HG03354 (cell line): ENCODE measurements at regions not wholly inside any gene's neighbourhood (a gene's known extent, or its start where the extent isn't known, plus 50 kb on each side); places are given as distances from the start of the nearest gene placed in this dataset.

ENCODE experiments used
- ATAC-seq: cut with Tn5 transposase; IDR thresholded peaks from one replicate; pipeline ENCODE4 v1.9.1; 2021; ENCODE audit warnings: mild to moderate bottlenecking; ENCODE audit not compliant: unreplicated experiment, poor library complexity, severe bottlenecking

- no peak for ATAC-seq
These were observed 560.6 kb downstream of the CPS1 start for GRCh38 chr2:211117026-211117425.

GRCh38 chr2:211126256-211126655 lies 569.9 kb downstream of the CPS1 start:
- ATAC-seq = no peak

- ATAC-seq = no peak
These were observed 571.1 kb downstream of the CPS1 start for GRCh38 chr2:211127501-211127900.

- no peak for ATAC-seq
These were observed 571.9 kb downstream of the CPS1 start for GRCh38 chr2:211128287-211128686.

GRCh38 chr2:211129798-211130197 lies 573.4 kb downstream of the CPS1 start:
- no peak for ATAC-seq

GRCh38 chr2:211132046-211132445 lies 575.6 kb downstream of the CPS1 start:
- ATAC-seq = no peak

GRCh38 chr2:211132573-211132972 lies 576.2 kb downstream of the CPS1 start:
- ATAC-seq = no peak

- no peak for ATAC-seq
These were observed 577.4 kb downstream of the CPS1 start for GRCh38 chr2:211133766-211134165.

- no peak for ATAC-seq
These were observed 582.2 kb downstream of the CPS1 start for GRCh38 chr2:211138551-211138950.

- no peak for ATAC-seq
These were observed 585.2 kb downstream of the CPS1 start for GRCh38 chr2:211141646-211142045.

- no peak for ATAC-seq
These were observed 587.7 kb downstream of the CPS1 start for GRCh38 chr2:211144078-211144477.

- ATAC-seq = no peak
These were observed 588.7 kb downstream of the CPS1 start for GRCh38 chr2:211144974-211145665.

- no peak for ATAC-seq
These were observed 593.3 kb downstream of the CPS1 start for GRCh38 chr2:211149731-211150130.

- no peak for ATAC-seq
These were observed 600.8 kb downstream of the CPS1 start for GRCh38 chr2:211157211-211157610.

GRCh38 chr2:211157856-211158463 lies 601.6 kb downstream of the CPS1 start:
- ATAC-seq = peak; percentile 99

GRCh38 chr2:211159972-211160371 lies 603.6 kb downstream of the CPS1 start:
- ATAC-seq = no peak

GRCh38 chr2:211161236-211161635 lies 604.8 kb downstream of the CPS1 start:
- no peak for ATAC-seq

GRCh38 chr2:211162911-211163310 lies 606.5 kb downstream of the CPS1 start:
- no peak for ATAC-seq

GRCh38 chr2:211170843-211171242 lies 614.4 kb downstream of the CPS1 start:
- no peak for ATAC-seq

- no peak for ATAC-seq
These were observed 617.6 kb downstream of the CPS1 start for GRCh38 chr2:211174021-211174420.

- ATAC-seq = no peak
These were observed 618.2 kb downstream of the CPS1 start for GRCh38 chr2:211174631-211175030.

- no peak for ATAC-seq
These were observed 619.6 kb downstream of the CPS1 start for GRCh38 chr2:211175956-211176355.
